Left lung (tissue), 4 donors: ENCODE measurements at regions not wholly inside any gene's neighbourhood (a gene's known extent, or its start where the extent isn't known, plus 50 kb on each side); places are given as distances from the start of the nearest gene placed in this dataset.

Experiments used
- ATAC-seq: fragments of 200-7000 bp; cut with Tn5 transposase; one replicate; pipeline ENCODE4 v1.9.1; 2020; ENCODE audit warnings: moderate library complexity
- DNase-seq, 4 donors: peaks; one replicate each; pipeline ENCODE4 v3.0.0-alpha.2; 2013 to 2020
- H3K27ac ChIP-seq, 2 donors: fragments of 200-600 bp; sonication (generic) in 1 of 2; one replicate each; pipeline versions ENCODE4 v1.5.0 to v1.8.0; 2020 to 2021
- H3K27me3 ChIP-seq, 2 donors: fragments of 200-600 bp; sonication (generic) in 1 of 2; one replicate each; pipeline versions ENCODE4 v1.5.0 to v1.8.0; 2020 to 2021
- H3K36me3 ChIP-seq, 2 donors: fragments of 200-600 bp; sonication (generic) in 1 of 2; one replicate each; pipeline versions ENCODE4 v1.5.0 to v1.8.0; 2020 to 2021
- H3K4me1 ChIP-seq, 2 donors: fragments of 200-600 bp; one replicate each; pipeline ENCODE4 v1.8.0; 2021
- H3K4me3 ChIP-seq, 2 donors: fragments of 200-600 bp; sonication (generic) in 1 of 2; one replicate each; pipeline versions ENCODE4 v1.5.0 to v1.8.0; 2020 to 2021; ENCODE audit warnings: mild to moderate bottlenecking in 1 of 2
- H3K9me3 ChIP-seq, 2 donors: fragments of 200-600 bp; sonication (generic) in 1 of 2; one replicate each; pipeline versions ENCODE4 v1.5.0 to v1.8.0; 2020 to 2021
- CTCF ChIP-seq, 2 donors: fragments of 200-600 bp; sonication (generic) in 1 of 2; IDR thresholded peaks; one replicate each; pipeline versions ENCODE4 v1.5.0 to v1.8.0; 2021; ENCODE audit warnings: antibody characterized with exemption in 2 of 2
- intact Hi-C, 2 donors: fragments of 100-400 bp; cut with DNase I; formaldehyde crosslinking; loops; one replicate each; pipeline versions ENCODE4 v1.11.2 to v1.14.2; 2022
- donor health status: DM: no; HTN: yes; CAD: no.
- donor health status: DM: no; HTN: no; CAD: no.

- intact Hi-C loops, result no loop called here
- TF ChIP-seq CTCF (IDR thresholded peaks at IDR 0.05), result no peak
- no peaks in the 10 kb centered on the region for H3K27me3 ChIP-seq
- no peaks in the 10 kb centered on the region for H3K9me3 ChIP-seq
- ATAC-seq, result no peak
- H3K27ac ChIP-seq, result no peak overlapping the region
- H3K4me3 ChIP-seq, result no peak overlapping the region
- no peaks in the 10 kb centered on the region for H3K4me1 ChIP-seq
- no peak for DNase-seq
- no peaks in the 10 kb centered on the region for H3K36me3 ChIP-seq
These were observed 691.1 kb upstream of the FTMT start for GRCh38 chr5:121160591-121160990.

GRCh38 chr5:121164632-121165031 lies 687.0 kb upstream of the FTMT start:
- H3K4me1 ChIP-seq, result no peaks in the 10 kb centered on the region
- intact Hi-C loops, result no loop called here
- no peak overlapping the region for H3K27ac ChIP-seq
- H3K4me3 ChIP-seq, result no peak overlapping the region
- no peaks in the 10 kb centered on the region for H3K9me3 ChIP-seq
- no peak for DNase-seq
- no peak for TF ChIP-seq CTCF (IDR thresholded peaks at IDR 0.05)
- H3K27me3 ChIP-seq, result no peaks in the 10 kb centered on the region
- H3K36me3 ChIP-seq, result no peaks in the 10 kb centered on the region
- no peak for ATAC-seq

GRCh38 chr5:121171361-121171760 lies 680.3 kb upstream of the FTMT start:
- H3K9me3 ChIP-seq, result no peaks in the 10 kb centered on the region
- ATAC-seq, result no peak
- TF ChIP-seq CTCF (IDR thresholded peaks at IDR 0.05), result no peak

GRCh38 chr5:121171834-121172233 lies 679.8 kb upstream of the FTMT start:
- H3K4me3 ChIP-seq, result no peak overlapping the region
- no peaks in the 10 kb centered on the region for H3K4me1 ChIP-seq
- no peak for TF ChIP-seq CTCF (IDR thresholded peaks at IDR 0.05)
- intact Hi-C loops, result no loop called here
- no peaks in the 10 kb centered on the region for H3K27me3 ChIP-seq
- ATAC-seq (no peak), DNase-seq (no peak)
- H3K27ac ChIP-seq, result no peak overlapping the region
- H3K36me3 ChIP-seq, result no peaks in the 10 kb centered on the region
- no peaks in the 10 kb centered on the region for H3K9me3 ChIP-seq

More at GRCh38 chr5:121171361-121171760, 680.3 kb upstream of the FTMT start:
- Histone ChIP-seq H3K4me3 (no peak overlapping the region), H3K36me3 (no peaks in the 10 kb centered on the region), H3K27ac (no peak overlapping the region), H3K4me1 (no peaks in the 10 kb centered on the region), H3K27me3 (no peaks in the 10 kb centered on the region)
- no peak for DNase-seq
- intact Hi-C loops, result no loop called here

GRCh38 chr5:121174351-121174750 lies 677.3 kb upstream of the FTMT start:
- no peak overlapping the region for H3K4me3 ChIP-seq
- intact Hi-C loops, result no loop called here
- no peaks in the 10 kb centered on the region for H3K27me3 ChIP-seq
- no peaks in the 10 kb centered on the region for H3K36me3 ChIP-seq
- ATAC-seq (no peak), DNase-seq (no peak)
- TF ChIP-seq CTCF (IDR thresholded peaks at IDR 0.05), result no peak
- no peaks in the 10 kb centered on the region for H3K4me1 ChIP-seq
- no peak overlapping the region for H3K27ac ChIP-seq
- no peaks in the 10 kb centered on the region for H3K9me3 ChIP-seq
